ENCODE measurements at regions not wholly inside any gene's neighbourhood (a gene's known extent, or its start where the extent isn't known, plus 50 kb on each side); places are given as distances from the start of the nearest gene placed in this dataset.

- TF ChIP-seq GATA2 (IDR thresholded peaks at IDR 0.05; ENCODE audit: low read depth, low read length) (no peak), GATA3 (IDR thresholded peaks at IDR 0.05; ENCODE audit: low read depth, low read length) (no peak)
Observed at GRCh38 chr11:87780068-87780413, 395.2 kb downstream of the RAB38 start.

GRCh38 chr11:87779276-87780067 lies 395.8 kb downstream of the RAB38 start:
- no peak for TF ChIP-seq GATA2 (IDR thresholded peaks at IDR 0.05; ENCODE audit: low read depth, low read length)

- no peak for TF ChIP-seq GATA3 (IDR thresholded peaks at IDR 0.05; ENCODE audit: low read depth, low read length)
- no peak for TF ChIP-seq GATA2 (IDR thresholded peaks at IDR 0.05; ENCODE audit: low read depth, low read length)
Observed at GRCh38 chr11:87778357-87778756, 396.9 kb downstream of the RAB38 start.

GRCh38 chr11:87775036-87775435 lies 400.2 kb downstream of the RAB38 start:
- TF ChIP-seq GATA2 (IDR thresholded peaks at IDR 0.05; ENCODE audit: low read depth, low read length), result no peak
- no peak for TF ChIP-seq GATA3 (IDR thresholded peaks at IDR 0.05; ENCODE audit: low read depth, low read length)

- TF ChIP-seq GATA3 (IDR thresholded peaks at IDR 0.05; ENCODE audit: low read depth, low read length) (no peak), GATA2 (IDR thresholded peaks at IDR 0.05; ENCODE audit: low read depth, low read length) (no peak)
Observed at GRCh38 chr11:87769661-87770060, 405.6 kb downstream of the RAB38 start.

- TF ChIP-seq GATA2 (IDR thresholded peaks at IDR 0.05; ENCODE audit: low read depth, low read length), result no peak
- TF ChIP-seq GATA3 (IDR thresholded peaks at IDR 0.05; ENCODE audit: low read depth, low read length), result no peak
Observed at GRCh38 chr11:87767615-87768014, 407.6 kb downstream of the RAB38 start.

- TF ChIP-seq GATA3 (IDR thresholded peaks at IDR 0.05; ENCODE audit: low read depth, low read length) (no peak), GATA2 (IDR thresholded peaks at IDR 0.05; ENCODE audit: low read depth, low read length) (no peak)
Observed at GRCh38 chr11:87754685-87755084, 420.6 kb downstream of the RAB38 start.

GRCh38 chr11:87753143-87753542 lies 422.1 kb downstream of the RAB38 start:
- TF ChIP-seq GATA2 (IDR thresholded peaks at IDR 0.05; ENCODE audit: low read depth, low read length), result no peak
- TF ChIP-seq GATA3 (IDR thresholded peaks at IDR 0.05; ENCODE audit: low read depth, low read length), result no peak

GRCh38 chr11:87743007-87743406 lies 432.2 kb downstream of the RAB38 start:
- TF ChIP-seq GATA2 (IDR thresholded peaks at IDR 0.05; ENCODE audit: low read depth, low read length) (no peak), GATA3 (IDR thresholded peaks at IDR 0.05; ENCODE audit: low read depth, low read length) (no peak)

- TF ChIP-seq GATA3 (IDR thresholded peaks at IDR 0.05; ENCODE audit: low read depth, low read length), result no peak
Observed at GRCh38 chr11:87740968-87741367, 434.3 kb downstream of the RAB38 start.

GRCh38 chr11:87740451-87740850 lies 434.8 kb downstream of the RAB38 start:
- TF ChIP-seq GATA2 (IDR thresholded peaks at IDR 0.05; ENCODE audit: low read depth, low read length) (no peak), GATA3 (IDR thresholded peaks at IDR 0.05; ENCODE audit: low read depth, low read length) (no peak)

- TF ChIP-seq GATA3 (IDR thresholded peaks at IDR 0.05; ENCODE audit: low read depth, low read length) (no peak), GATA2 (IDR thresholded peaks at IDR 0.05; ENCODE audit: low read depth, low read length) (no peak)
Observed at GRCh38 chr11:87739766-87740165, 435.5 kb downstream of the RAB38 start.

- no peak for TF ChIP-seq GATA3 (IDR thresholded peaks at IDR 0.05; ENCODE audit: low read depth, low read length)
- no peak for TF ChIP-seq GATA2 (IDR thresholded peaks at IDR 0.05; ENCODE audit: low read depth, low read length)
Observed at GRCh38 chr11:87739261-87739660, 436.0 kb downstream of the RAB38 start.

GRCh38 chr11:87736928-87737327 lies 438.3 kb downstream of the RAB38 start:
- TF ChIP-seq GATA2 (IDR thresholded peaks at IDR 0.05; ENCODE audit: low read depth, low read length) (no peak), GATA3 (IDR thresholded peaks at IDR 0.05; ENCODE audit: low read depth, low read length) (no peak)

- TF ChIP-seq GATA2 (IDR thresholded peaks at IDR 0.05; ENCODE audit: low read depth, low read length), result no peak
- TF ChIP-seq GATA3 (IDR thresholded peaks at IDR 0.05; ENCODE audit: low read depth, low read length), result no peak
Observed at GRCh38 chr11:87726506-87726905, 448.7 kb downstream of the RAB38 start.

GRCh38 chr11:87724358-87724757 lies 450.9 kb downstream of the RAB38 start:
- TF ChIP-seq GATA2 (IDR thresholded peaks at IDR 0.05; ENCODE audit: low read depth, low read length) (no peak), GATA3 (IDR thresholded peaks at IDR 0.05; ENCODE audit: low read depth, low read length) (no peak)
